ENCODE measurements at regions not wholly inside any gene's neighbourhood (a gene's known extent, or its start where the extent isn't known, plus 50 kb on each side); places are given as distances from the start of the nearest gene placed in this dataset.
"Not testable (repeated sequence)": the region's sequence is repeated elsewhere in the genome, so short reads cannot be mapped to it uniquely, and the experiment has no call there.

GRCh38 chr11:112539281-112539555, 278.6 kb upstream of the PLET1 start:
- not testable (repeated sequence) for DNase-seq (ENCODE audit: low read depth in 3 of 3)

GRCh38 chr11:112539741-112540140, 279.1 kb upstream of the PLET1 start:
- no peak for DNase-seq (ENCODE audit: low read depth in 3 of 3)

GRCh38 chr11:112540261-112540660, 279.6 kb upstream of the PLET1 start:
- no peak for DNase-seq (ENCODE audit: low read depth in 3 of 3)

- DNase-seq (ENCODE audit: low read depth in 3 of 3): no peak
Measured at GRCh38 chr11:112541140-112542046, 280.7 kb upstream of the PLET1 start.

- no peak for DNase-seq (ENCODE audit: low read depth in 3 of 3)
Measured at GRCh38 chr11:112542479-112542878, 281.8 kb upstream of the PLET1 start.

- DNase-seq (ENCODE audit: low read depth in 3 of 3): no peak
Measured at GRCh38 chr11:112543390-112543789, 282.7 kb upstream of the PLET1 start.

- DNase-seq (ENCODE audit: low read depth in 3 of 3): no peak
Measured at GRCh38 chr11:112548641-112549040, 288.0 kb upstream of the PLET1 start.

GRCh38 chr11:112553205-112553731, 292.6 kb upstream of the PLET1 start:
- DNase-seq (ENCODE audit: low read depth in 3 of 3): no peak

GRCh38 chr11:112554586-112554985, 293.9 kb upstream of the PLET1 start:
- DNase-seq (ENCODE audit: low read depth in 3 of 3): no peak

GRCh38 chr11:112555491-112556364, 295.1 kb upstream of the PLET1 start:
- DNase-seq (ENCODE audit: low read depth in 3 of 3): peak; percentile 40 to 52 (median 45)

GRCh38 chr11:112558691-112559090, 298.0 kb upstream of the PLET1 start:
- no peak for DNase-seq (ENCODE audit: low read depth in 3 of 3)

GRCh38 chr11:112563808-112564207, 303.1 kb upstream of the PLET1 start:
- no peak for DNase-seq (ENCODE audit: low read depth in 3 of 3)

GRCh38 chr11:112564228-112564955, 303.7 kb upstream of the PLET1 start:
- DNase-seq (ENCODE audit: low read depth in 3 of 3): no peak

- DNase-seq (ENCODE audit: low read depth in 3 of 3): no peak
Measured at GRCh38 chr11:112565551-112565950, 304.9 kb upstream of the PLET1 start.

GRCh38 chr11:112566124-112566523, 305.5 kb upstream of the PLET1 start:
- DNase-seq (ENCODE audit: low read depth in 3 of 3): no peak

- DNase-seq (ENCODE audit: low read depth in 3 of 3): no peak
Measured at GRCh38 chr11:112570333-112570732, 309.7 kb upstream of the PLET1 start.

- DNase-seq (ENCODE audit: low read depth in 3 of 3): no peak
Measured at GRCh38 chr11:112579282-112579681, 318.6 kb upstream of the PLET1 start.

GRCh38 chr11:112580864-112581263, 320.2 kb upstream of the PLET1 start:
- DNase-seq (ENCODE audit: low read depth in 3 of 3): no peak

- no peak for DNase-seq (ENCODE audit: low read depth in 3 of 3)
Measured at GRCh38 chr11:112581747-112582146, 321.1 kb upstream of the PLET1 start.

GRCh38 chr11:112582366-112582765, 321.7 kb upstream of the PLET1 start:
- no peak for DNase-seq (ENCODE audit: low read depth in 3 of 3)

- no peak for DNase-seq (ENCODE audit: low read depth in 3 of 3)
Measured at GRCh38 chr11:112583261-112583893, 322.7 kb upstream of the PLET1 start.

Measured in stimulated activated CD4-positive, alpha-beta T cell treated with anti-CD3 and anti-CD28 coated beads, TNF-alpha, amount 100 ng/mL, for 4 hours (primary cell).